GM19238 (cell line): ENCODE measurements at regions not wholly inside any gene's neighbourhood (a gene's known extent, or its start where the extent isn't known, plus 50 kb on each side); places are given as distances from the start of the nearest gene placed in this dataset.
"Not testable (repeated sequence)": the region's sequence is repeated elsewhere in the genome, so short reads cannot be mapped to it uniquely, and the experiment has no call there.

Source experiments
- DNase-seq: peaks from one replicate; pipeline ENCODE4 v3.0.0; 2011; ENCODE audit warnings: low spot score; ENCODE audit not compliant: insufficient read length

GRCh38 chr11:15835788-15836411 lies 520.4 kb downstream of the SOX6 start:
- DNase-seq: no peak

DNA sequence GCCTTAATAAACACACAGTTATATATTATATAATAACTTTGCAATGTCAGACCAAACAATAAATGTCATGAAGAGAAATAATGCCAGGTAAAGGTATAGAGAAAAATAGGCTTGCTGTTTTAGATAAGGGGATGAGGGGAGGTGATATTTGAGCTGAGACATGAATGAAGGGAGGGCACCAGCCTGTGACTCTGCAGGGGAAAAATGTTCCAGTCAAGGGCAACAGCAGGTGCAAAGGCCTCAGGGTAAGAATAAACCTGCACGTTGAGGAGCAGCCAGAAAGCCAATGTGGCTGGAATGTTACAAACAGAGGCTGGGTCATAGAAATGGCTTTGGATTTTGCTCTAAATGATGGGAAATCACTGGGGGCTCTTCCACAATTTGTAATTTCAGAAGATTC lies 519.6 kb downstream of the SOX6 start:
- no peak for DNase-seq

DNA sequence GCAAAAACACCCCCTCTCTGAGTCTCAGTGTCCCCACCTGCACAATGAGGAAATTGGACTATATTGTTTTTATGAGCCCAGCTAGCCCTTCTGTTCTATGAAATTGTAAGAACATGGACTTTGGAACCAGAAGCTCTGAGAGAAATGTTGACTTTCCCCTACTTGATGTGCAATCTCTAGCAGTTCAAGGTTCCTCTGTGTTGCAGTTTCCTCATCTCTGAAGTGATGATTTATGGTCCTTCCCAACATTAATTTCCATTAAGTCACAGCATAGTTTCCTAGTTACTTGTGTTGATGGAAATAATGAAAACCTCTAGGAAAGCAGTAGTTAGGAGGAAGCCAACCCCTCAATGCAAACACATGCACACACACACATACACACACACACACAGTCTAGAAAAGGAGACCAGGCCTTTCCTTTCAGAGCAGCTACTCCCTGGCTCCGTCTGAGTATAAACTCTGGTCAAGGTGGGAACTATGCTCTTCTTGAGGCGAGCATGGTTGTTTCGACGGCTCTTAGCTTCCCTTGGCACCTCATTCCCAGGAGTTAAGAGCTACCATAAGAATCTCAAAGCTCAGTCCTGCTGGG lies 518.4 kb downstream of the SOX6 start:
- no peak for DNase-seq

DNA sequence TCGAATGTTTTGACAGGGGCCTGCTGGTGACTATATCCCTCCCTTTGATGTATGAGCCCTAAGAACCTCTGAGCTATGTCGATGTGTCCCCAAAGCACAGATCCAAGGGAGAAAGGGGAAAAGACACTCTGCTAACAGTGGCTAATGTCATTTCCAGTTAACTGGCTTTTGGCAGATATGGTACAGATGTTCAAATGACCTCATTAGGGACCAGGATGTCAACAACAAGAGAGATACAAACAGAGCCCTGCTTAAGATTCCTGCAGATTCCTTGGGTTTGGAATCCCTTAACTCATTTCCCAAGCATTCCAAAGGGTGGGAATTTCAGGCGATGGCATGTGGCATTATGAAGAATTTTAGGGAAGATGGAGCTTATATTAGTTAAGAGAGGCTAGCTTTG lies 517.3 kb downstream of the SOX6 start:
- no peak for DNase-seq

GRCh38 chr11:15840966-15841365 lies 515.4 kb downstream of the SOX6 start:
- DNase-seq: no peak

GRCh38 chr11:15841931-15842740 lies 514.2 kb downstream of the SOX6 start:
- DNase-seq: no peak

GRCh38 chr11:15843309-15843872 lies 513.0 kb downstream of the SOX6 start:
- DNase-seq: no peak

GRCh38 chr11:15845261-15845660 lies 511.1 kb downstream of the SOX6 start:
- DNase-seq: no peak

DNA sequence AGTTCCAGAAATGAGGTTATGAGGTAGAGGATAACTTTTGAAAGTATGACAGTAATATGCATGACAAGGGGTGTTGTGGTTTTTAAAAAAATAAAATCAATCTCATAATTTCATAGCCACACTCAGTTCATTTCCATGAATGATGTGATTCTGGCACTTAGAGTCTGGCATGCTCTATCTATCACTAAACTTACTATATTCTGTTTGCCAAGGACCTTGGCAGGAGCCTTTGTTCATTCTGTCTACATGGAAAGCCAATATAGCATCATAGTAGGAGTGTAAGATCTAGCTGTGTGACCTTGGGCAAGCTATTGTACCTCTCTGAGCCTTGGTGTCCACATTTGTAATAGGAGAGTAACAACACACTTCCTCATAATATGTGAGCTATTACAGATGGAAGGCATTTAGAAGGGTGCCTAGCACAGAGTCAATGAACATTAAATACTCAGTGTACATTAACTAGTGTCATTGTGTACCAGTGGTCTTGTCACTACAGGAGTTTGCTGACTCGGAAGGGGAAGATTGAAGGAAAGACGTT lies 507.6 kb downstream of the SOX6 start:
- no peak for DNase-seq

DNA sequence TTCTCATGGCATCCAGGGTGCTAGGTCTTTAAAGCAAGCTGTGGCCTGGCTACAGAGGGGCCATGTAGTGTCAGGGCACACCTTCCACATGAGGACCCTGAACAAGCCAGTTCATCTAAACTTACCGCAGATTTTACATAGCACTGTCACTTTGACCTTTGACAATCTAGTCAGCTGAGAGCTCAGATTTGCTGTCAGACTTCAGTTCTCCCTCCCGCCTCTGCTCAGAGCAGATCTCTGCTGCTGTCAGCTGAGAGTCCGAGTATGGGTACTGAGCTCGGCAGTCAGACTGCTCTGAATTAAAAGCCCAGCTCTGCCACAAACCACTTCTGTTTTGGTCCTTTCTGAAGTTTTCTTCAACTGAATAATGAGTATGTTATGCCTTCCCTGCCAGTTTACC lies 507.1 kb downstream of the SOX6 start:
- DNase-seq: no peak

DNA sequence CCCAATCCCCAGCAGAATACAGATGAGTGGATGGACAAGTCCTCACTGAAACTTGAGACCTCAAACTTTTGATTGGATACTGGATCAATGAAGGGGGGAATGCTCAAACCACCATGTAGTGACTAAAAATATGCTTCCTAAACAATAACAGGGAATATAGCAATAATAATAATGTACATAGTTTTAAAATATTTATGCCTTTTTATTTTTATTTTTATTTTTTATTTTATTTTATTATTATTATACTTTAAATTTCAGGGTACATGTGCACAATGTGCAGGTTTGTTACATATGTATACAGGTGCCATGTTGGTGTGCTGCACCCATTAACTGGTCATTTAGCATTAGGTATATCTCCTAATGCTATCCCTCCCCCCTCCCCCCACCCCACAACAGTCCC lies 506.0 kb downstream of the SOX6 start:
- not testable (repeated sequence) for DNase-seq

DNA sequence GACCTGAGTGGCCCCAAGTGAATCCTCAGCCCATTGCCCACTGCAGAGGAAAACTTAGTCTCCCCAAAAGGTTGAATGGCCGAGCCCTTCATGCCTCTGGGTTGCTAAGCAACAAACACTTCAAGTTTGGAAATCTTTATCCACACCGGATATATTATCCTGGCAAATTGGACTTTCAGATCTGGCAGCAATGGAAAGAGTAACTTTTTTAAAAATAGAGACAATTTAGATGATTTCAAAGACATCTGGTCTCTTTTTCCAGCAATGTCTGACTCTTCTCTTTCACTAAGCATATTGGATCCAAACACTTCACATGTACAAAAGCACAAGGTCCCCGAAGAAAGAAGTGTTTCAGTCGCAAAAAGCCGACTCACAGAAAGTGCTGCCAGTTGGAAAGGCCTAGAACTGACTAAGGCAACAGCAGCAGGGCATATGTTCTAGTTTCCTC lies 505.3 kb downstream of the SOX6 start:
- no peak for DNase-seq

DNA sequence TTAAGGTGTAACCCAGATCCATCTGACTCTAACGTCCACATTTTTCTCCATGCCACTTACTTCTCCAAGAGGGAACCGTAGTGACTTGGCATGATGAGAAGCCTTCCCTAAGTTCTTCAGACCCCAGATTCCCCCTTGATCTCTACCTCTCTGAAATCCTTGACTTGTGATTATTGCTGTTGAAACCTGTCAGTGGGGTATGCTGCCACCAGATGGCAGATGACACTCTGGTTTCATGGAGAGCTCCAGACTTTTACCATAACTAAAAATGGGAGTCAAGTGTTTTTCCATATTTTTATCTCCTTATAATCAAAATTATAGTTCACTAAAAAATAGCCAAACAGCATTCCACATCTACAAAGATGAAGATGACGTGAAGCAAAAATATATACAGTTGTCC lies 504.2 kb downstream of the SOX6 start:
- DNase-seq: no peak

DNA sequence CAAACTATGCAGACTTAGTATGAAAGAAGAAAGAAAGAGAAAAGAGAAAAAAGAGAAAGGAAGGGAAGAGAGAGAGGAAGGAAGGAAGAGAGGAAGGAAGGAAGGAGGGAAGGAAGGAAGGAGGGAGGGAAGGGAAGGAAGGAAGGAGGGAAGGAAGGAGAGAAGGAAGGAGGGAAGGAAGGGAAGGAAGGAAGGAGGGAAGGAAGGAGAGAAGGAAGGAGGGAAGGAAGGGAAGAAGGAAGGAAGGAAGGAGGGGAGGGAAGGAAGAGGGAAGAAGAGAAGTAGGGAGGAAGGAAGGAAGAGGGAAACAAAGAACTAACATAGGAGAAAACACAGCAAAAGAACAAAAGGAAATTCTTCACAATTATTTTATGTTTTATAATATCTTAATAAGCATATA lies 502.1 kb downstream of the SOX6 start:
- no peak for DNase-seq

GRCh38 chr11:15858881-15859280 lies 497.5 kb downstream of the SOX6 start:
- no peak for DNase-seq

DNA sequence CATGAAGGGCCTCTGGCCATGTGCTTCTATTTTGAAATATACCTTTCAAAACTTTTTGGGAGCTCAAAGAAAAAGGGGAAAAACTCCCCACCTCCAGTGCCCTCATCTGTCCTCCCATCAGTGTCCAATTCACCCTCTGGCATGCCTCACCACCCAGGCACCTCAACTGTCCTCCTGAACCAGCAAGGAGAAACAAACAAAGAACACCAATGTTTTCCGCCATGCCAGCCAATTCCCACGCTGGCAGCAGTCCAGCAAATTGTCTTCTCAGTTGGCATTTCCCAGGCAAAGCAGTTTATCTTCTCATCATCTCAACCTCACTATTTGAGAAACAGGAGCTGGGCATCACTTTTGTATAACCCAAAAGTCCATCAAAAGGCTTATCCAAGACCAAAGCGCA lies 496.9 kb downstream of the SOX6 start:
- DNase-seq: no peak

DNA sequence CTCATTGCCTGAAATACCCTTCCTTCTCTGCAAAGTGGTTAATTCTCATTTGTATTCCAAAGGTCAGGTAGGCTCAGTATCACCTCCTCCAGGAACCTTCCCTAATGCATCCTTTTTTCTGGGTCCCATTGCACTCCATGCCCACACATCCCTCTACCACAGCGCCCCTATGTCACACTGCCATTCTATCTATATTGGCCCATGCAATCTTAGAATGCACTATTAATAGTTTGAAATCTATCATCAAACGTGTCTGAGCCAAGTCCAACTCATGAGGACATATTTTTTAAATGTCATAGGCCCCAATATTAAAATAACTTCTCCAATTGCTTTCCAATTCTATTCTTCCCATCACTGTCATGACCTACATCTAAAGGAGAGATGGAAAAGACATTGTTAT lies 495.1 kb downstream of the SOX6 start:
- no peak for DNase-seq

- DNase-seq: no peak
Observed at GRCh38 chr11:15863411-15863810, 492.9 kb downstream of the SOX6 start.

DNA sequence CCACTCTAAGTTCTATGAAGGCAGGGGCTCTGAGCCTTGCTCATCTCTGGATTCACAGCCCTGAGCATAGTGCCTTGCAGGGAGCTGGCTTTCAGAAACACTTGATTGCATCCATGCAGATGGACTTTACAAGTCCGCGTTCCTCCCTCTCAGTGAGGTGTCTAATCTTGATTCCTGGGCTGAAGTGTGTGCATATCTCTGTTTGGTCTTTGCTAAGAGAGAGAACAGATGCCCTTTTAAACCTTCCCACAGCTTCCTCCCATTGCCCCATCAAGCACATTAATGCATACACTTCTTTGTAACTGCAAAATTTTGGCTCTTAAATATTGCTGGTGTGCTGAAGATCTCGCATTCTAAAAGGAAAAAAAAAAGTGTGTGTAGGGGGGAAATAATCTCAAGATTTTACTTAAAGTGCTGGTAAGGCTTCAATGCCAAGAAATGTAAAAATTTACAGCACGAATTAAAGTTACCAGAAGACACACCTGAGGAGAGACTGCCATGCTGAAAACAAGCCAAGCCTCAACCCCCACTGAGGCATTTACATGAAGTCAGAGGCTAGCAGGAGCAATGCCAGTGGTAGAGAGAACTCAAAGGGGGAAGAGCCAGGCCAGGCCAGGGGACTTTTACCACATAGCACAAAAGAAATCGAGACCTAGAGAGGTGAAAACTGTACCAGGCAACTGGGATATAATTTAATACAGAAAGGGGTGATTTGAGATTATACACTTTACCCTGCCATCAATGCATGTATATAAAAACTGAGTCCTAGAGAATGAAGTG lies 492.1 kb downstream of the SOX6 start:
- no peak for DNase-seq

- no peak for DNase-seq
Observed at GRCh38 chr11:15865212-15865987, 490.9 kb downstream of the SOX6 start.

DNA sequence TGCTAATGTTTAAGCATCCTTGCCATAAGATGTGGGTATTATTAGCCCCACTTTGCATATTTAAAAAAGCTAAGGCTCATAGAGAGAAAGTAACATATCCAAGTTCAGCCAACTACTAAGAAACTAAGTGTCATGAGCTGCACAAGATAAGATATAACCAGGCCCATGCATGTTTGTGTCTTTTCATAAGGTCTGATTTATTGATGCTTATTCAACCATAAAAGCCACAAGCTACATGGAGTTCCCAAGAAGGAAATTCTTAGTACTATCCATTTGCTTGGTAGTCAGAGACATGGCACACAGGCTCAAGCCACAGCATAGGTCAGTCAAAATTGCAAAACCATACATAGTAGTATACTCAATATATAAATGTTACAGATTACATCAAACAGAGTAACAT lies 488.5 kb downstream of the SOX6 start:
- DNase-seq: no peak
